ENCODE measurements at regions not wholly inside any gene's neighbourhood (a gene's known extent, or its start where the extent isn't known, plus 50 kb on each side); places are given as distances from the start of the nearest gene placed in this dataset.

GRCh38 chr2:220192994-220193753, 565.7 kb downstream of the SLC4A3 start:
- TF ChIP-seq CTCF (conservative IDR thresholded peaks at IDR 0.05), result no peak
- DNase-seq (ENCODE audit: low read depth, low spot score), result no peak
- no peak overlapping the region for H3K27ac Mint-ChIP-seq (ENCODE audit: unreplicated experiment)
- H3K4me1 Mint-ChIP-seq, result no peaks in the 10 kb centered on the region
- H3K36me3 Mint-ChIP-seq (ENCODE audit: low read depth), result peaks cover 5% of the 10 kb centered on the region
- no peak overlapping the region for H3K4me3 Mint-ChIP-seq
- H3K27me3 Mint-ChIP-seq (ENCODE audit: low read depth), result peaks cover 2% of the 10 kb centered on the region
- peaks cover 17% of the 10 kb centered on the region for H3K9me3 Mint-ChIP-seq

GRCh38 chr2:220194630-220195584, 567.5 kb downstream of the SLC4A3 start:
- Mint-ChIP-seq H3K9me3 (peaks cover 17% of the 10 kb centered on the region), H3K4me3 (no peak overlapping the region), H3K4me1 (no peaks in the 10 kb centered on the region), H3K27me3 (ENCODE audit: low read depth) (no peaks in the 10 kb centered on the region), H3K27ac (ENCODE audit: unreplicated experiment) (no peak overlapping the region), H3K36me3 (ENCODE audit: low read depth) (peaks cover 5% of the 10 kb centered on the region)
- DNase-seq (ENCODE audit: low read depth, low spot score), result no peak
- no peak for TF ChIP-seq CTCF (conservative IDR thresholded peaks at IDR 0.05)

- Mint-ChIP-seq H3K27ac (ENCODE audit: unreplicated experiment) (no peak overlapping the region), H3K9me3 (peaks cover 15% of the 10 kb centered on the region), H3K4me3 (no peak overlapping the region), H3K27me3 (ENCODE audit: low read depth) (no peaks in the 10 kb centered on the region), H3K36me3 (ENCODE audit: low read depth) (no peaks in the 10 kb centered on the region), H3K4me1 (no peaks in the 10 kb centered on the region)
- DNase-seq (ENCODE audit: low read depth, low spot score), result no peak
- TF ChIP-seq CTCF (conservative IDR thresholded peaks at IDR 0.05), result no peak
Measured at GRCh38 chr2:220198896-220199295, 571.5 kb downstream of the SLC4A3 start.

- no peak for TF ChIP-seq CTCF (conservative IDR thresholded peaks at IDR 0.05)
- Mint-ChIP-seq H3K27me3 (ENCODE audit: low read depth) (no peaks in the 10 kb centered on the region), H3K4me3 (no peak overlapping the region), H3K4me1 (no peaks in the 10 kb centered on the region), H3K36me3 (ENCODE audit: low read depth) (no peaks in the 10 kb centered on the region), H3K9me3 (peaks cover 7% of the 10 kb centered on the region), H3K27ac (ENCODE audit: unreplicated experiment) (no peak overlapping the region)
- DNase-seq (ENCODE audit: low read depth, low spot score), result no peak
Measured at GRCh38 chr2:220202066-220202465, 574.6 kb downstream of the SLC4A3 start.

- Mint-ChIP-seq H3K27me3 (ENCODE audit: low read depth) (peaks cover 6% of the 10 kb centered on the region), H3K9me3 (peaks cover 2% of the 10 kb centered on the region), H3K4me3 (no peak overlapping the region), H3K4me1 (peaks cover 20% of the 10 kb centered on the region), H3K27ac (ENCODE audit: unreplicated experiment) (no peak overlapping the region), H3K36me3 (ENCODE audit: low read depth) (no peaks in the 10 kb centered on the region)
- no peak for TF ChIP-seq CTCF (conservative IDR thresholded peaks at IDR 0.05)
- no peak for DNase-seq (ENCODE audit: low read depth, low spot score)
Measured at GRCh38 chr2:220209093-220209492, 581.7 kb downstream of the SLC4A3 start.
